Erythroblast (primary cell): ENCODE measurements at regions not wholly inside any gene's neighbourhood (a gene's known extent, or its start where the extent isn't known, plus 50 kb on each side); places are given as distances from the start of the nearest gene placed in this dataset.
A peak's percentile ranks its signal among the peaks of the same experiment; 100 is the strongest.
"Not testable (repeated sequence)": the region's sequence is repeated elsewhere in the genome, so short reads cannot be mapped to it uniquely, and the experiment has no call there.

Experiments used
- DNase-seq, 2 experiments: peaks; one replicate each; lab custom pipeline; 2025; lab: John Stamatoyannopoulos, UW
- GATA1 ChIP-seq: IDR thresholded peaks from 2 replicates; pipeline ENCODE4 v1.6.1; 2011; ENCODE audit warnings: low read depth, mild to moderate bottlenecking, control low read depth, low read length, moderate library complexity
- POLR2A ChIP-seq: IDR thresholded peaks from 2 replicates; pipeline ENCODE4 v1.6.1; 2011; ENCODE audit warnings: mild to moderate bottlenecking, low read length

DNA sequence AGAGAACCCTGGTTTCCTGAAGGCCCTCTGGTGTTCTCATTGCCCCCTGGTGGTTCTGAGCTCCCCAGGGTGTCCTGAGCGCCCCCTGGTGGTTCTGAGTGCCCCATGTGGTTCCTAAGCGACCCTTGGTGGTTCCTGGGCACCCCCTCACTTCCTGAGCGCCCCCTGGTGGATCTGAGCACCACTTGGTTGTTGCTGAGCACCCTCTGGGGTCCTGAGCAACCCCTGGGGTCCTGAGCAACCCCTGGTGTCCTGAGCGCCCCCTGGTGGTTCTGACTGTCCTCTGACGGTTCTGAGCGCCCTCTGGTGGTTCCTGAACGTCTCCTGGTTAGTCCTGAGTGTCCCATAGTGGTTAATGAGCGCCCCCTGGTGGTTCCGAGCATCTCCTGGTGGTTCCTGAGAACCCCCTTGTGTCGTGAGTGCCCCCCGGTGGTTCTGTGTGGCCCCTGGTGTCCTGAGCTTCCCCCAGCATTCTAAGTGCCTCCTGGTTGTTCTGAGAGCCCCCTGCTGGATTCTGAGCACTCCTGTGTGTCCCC lies 568.3 kb downstream of the TMEM121 start:
- peak; percentile 85 to 89 for DNase-seq
- no peak for TF ChIP-seq POLR2A

DNA sequence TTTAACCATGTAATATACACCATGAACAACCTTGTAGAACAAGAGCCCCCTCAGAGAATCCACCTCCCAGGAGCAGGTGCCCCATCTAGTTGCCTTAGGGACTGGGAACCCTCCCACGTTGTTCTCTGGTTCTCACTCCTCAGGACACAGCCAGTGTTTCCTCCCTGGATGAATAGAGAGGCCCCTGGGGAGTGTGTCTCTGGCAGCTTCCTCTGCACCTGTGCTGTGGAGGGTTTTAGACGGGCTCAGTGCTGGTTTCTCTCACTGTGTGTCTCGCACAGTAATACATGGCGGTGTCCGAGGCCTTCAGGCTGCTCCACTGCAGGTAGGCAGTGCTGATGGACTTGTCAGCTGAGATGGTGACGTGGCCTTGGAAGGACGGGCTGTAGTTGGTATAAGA lies 581.3 kb downstream of the TMEM121 start:
- DNase-seq, result no peak
- TF ChIP-seq POLR2A (no peak), GATA1 (no peak)

DNA sequence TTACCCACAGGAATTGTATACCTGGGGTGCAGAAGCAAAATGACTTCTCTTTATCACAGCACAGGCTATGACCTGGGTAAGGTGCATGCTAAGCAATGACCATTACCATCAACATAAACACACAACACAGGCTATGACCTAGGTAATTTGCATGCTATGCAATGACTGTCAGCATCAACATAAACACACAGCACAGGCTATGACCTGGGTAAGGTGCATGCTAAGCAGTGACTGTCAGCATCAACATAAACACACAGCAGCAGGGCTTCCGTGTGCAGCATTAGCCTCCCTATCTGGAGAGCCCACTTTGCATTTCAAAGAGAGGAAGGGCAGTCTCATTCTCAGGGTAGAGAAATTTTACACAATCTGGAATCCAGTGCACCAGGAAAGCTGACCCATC lies 583.0 kb downstream of the TMEM121 start:
- DNase-seq, result no peak
- no peak for TF ChIP-seq POLR2A
- TF ChIP-seq GATA1, result no peak

DNA sequence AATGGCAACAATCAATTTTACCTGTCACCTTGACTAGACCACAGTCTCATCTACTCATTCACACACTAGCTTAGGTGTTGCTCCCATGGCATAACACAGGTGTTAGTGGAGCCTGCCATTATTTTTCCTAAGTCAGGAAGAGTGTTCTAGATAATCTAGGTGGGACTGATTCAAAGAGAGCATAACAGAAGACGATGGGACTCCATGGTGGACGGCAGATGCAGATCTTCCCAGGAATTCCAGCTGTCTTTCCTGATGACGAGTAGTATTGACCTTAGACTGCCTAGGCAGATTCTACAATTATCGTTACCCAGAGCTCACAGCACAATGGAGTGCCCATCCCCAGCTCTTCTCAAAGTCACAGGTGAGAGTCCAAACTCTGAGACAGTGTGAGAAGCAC lies 589.0 kb downstream of the TMEM121 start:
- TF ChIP-seq GATA1 (no peak), POLR2A (no peak)
- DNase-seq, result no peak

DNA sequence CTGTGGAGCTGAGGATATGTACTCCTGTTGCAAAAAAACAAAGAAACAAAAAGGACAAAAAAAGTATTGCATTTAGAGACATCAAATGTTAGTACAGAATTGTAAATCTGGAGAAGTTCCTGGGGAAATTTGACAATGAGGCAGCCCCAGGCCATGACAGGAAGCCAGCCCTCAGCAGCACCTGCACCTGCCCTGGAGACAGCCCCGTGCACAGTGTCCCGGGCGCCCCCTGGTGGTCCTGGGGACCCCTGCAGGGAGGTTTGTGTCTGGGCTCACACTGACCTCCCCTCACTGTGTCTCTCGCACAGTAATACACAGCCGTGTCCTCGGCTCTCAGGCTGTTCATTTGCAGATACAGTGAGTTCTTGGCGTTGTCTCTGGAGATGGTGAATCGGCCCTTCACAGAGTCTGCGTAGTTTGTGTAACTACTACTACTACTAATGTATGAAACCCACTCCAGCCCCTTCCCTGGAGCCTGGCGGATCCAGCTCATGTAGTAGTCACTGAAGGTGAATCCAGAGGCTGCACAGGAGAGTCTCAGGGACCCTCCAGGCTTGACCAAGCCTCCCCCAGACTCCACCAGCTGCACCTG lies 590.1 kb downstream of the TMEM121 start:
- DNase-seq, result not testable (repeated sequence)

DNA sequence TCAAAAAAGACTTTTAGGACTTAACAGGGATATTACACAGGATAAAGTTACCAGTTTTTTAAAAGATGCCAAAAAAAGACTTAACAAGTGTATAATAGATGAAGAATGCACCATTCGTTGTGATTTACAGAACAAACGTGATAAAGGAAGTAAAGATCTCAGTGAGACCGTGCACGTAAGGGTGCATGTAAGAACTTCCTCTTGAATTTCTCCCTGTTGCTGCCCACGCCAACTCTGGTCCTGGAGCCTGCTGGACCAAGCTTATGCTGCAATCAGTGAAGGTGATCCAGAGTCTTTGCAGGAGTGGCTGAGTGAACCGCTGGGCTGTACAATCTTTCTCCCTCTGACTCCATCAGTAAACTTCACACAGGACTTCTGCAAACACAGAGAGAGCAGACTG lies 593.7 kb downstream of the TMEM121 start:
- TF ChIP-seq POLR2A (no peak), GATA1 (no peak)
- no peak for DNase-seq

DNA sequence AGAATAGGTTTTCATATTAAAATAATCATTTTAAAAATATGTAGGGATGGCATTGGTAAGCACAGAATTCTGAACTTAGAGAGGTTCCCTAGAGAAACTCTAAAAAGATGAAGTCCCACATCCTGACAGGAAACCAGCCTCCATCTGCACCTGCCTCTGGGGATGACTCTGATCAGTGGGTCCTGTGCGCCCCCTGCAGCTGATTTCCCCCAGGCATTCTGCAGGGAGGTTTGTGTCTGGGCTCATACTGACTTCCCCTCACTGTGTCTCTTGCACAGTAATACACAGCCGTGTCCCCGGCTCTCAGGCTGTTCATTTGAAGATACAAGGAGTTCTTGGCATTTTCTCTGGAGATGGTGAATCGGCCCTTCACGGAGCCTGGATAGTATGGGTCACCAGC lies 602.9 kb downstream of the TMEM121 start:
- TF ChIP-seq GATA1, result no peak
- TF ChIP-seq POLR2A, result no peak
- no peak for DNase-seq

DNA sequence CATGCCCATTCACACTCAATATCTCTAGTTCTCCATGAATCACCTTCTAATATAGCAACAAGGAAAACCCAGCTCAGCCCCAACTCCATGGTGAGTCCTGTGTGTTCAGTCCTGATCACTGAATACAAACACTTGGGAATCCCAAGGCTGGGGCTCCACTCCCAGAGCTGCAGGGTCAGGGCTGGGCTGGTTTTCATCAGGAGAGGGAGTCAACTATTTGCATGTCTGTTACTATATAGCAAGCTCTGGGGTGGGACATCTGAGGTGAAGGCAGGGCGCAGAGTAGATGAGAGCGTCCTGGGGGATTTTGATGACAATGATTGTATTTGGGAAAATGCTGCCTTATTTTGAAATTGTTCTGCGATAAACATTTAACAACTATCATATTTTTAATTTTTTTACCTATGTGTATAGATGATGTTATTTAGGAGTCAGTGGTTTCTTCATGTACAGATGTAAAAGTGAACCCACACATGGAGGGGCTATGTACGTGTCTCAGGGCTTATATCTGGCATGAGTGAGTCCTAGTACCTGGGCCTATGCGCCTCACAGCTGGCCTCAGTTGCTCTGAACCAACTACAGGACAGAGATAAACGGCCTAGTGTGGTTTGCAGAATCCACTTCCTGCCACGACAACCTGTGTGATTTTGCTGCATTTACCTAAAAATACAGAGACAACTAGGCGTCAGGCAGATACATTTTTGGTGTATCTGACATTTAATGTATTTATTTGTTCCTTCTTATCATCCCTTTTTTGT lies 603.7 kb downstream of the TMEM121 start:
- DNase-seq, result not testable (repeated sequence)

DNA sequence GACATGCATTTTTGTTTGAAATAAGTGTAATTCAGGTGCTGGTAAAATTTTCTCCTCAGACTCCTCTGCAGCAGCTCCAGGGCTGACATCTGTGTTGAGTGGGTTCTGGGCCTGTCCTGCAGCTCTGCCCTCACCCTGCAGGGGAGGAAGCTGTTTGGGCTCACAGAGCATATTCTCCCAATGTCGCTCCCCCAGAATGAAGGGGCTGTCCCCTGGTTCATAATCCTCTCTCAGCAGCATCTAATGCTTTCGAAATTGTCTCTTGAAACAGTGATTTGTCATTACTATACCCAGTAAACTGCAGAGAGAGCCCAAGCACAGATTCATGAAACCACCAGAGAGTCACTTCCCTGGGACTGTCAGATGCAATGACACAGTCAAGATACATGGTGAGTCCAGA lies 606.7 kb downstream of the TMEM121 start:
- not testable (repeated sequence) for DNase-seq

DNA sequence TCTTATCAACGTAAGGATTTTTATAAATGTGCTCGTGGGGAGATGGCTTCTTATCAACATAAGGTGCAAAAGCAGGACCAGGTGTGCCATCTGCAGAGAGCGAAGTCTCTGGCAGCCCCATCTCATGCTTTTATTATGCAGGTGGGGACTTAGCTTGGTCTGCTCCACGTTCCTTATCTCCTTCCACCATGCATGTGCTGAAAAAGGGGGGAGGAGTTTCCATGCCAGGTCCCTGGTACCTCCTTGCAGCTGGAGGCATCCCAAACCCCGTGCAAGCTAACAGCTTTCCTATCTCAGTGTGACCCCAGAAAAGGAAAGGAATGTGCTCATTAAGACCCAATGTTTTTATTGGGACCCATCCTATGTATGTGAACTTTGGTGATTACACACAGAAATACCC lies 608.5 kb downstream of the TMEM121 start:
- no peak for TF ChIP-seq GATA1
- no peak for TF ChIP-seq POLR2A
- DNase-seq, result no peak

DNA sequence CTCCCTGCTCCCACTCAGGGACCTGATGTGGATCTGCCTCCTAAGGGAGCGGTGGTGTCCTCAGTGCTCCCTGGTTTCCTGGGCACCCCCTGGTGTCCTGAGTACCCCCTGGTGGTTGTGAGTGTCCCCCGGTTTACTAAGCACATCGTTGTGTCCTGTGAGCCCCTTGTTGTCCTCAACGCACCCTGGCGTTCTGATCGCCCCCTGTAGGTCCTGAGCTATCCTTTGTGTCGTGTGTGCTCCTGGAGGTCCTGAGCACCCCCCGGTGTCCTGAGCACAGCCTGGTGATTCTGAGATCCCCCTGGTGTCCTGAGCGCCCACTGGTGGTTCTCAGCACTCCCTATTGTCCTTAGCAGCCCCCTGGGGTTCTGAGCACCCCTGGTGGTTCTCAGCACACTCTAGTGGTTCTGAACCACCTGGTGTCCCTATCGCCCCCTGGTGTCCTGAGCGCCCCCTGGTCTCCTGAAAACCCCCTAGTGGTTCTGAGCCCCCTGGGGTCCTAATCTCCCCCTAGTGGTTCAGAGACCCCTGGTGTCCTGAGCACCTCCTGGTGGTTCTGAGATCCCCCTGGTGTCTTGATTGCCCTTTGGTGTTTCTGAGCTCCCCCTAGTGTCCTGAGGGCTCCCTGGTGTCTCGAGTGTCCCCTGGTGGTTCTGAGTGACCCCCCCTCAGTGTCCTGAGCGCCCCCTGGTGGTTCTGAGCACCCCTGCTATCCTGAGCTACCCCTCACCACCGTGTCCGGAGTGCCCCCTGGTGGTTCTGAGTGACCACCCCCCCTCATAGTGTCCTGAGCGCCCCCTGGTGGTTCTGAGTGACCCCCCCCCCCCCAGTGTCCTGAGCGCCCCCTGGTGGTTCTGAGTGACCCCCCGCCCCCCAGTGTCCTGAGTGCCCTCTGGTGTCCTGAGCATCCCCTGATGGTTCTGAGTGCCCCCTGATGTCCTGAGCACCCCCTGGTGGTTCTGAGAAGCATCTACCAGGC lies 615.1 kb downstream of the TMEM121 start:
- TF ChIP-seq GATA1, result no peak
- no peak for TF ChIP-seq POLR2A
- peak; percentile 65 to 68 for DNase-seq

DNA sequence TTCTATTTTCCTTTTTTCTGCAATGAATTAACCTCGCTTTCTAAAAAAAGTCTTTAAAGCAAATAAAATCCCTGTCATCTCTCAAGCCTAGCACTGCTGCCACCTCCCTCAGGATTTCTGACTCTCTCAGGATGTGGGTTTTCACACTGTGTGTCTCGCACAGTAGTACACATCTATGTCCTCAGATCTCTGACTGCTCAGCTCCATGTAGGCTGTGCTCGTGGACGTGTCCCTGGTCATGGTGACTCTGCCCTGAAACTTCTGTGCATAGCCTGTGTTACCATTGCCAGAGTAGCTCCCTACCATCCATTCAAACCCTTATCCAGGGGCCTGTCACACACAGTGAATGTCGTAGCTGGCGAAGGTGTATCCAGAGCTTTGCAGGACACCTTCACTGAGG lies 619.3 kb downstream of the TMEM121 start:
- DNase-seq, result not testable (repeated sequence)

DNA sequence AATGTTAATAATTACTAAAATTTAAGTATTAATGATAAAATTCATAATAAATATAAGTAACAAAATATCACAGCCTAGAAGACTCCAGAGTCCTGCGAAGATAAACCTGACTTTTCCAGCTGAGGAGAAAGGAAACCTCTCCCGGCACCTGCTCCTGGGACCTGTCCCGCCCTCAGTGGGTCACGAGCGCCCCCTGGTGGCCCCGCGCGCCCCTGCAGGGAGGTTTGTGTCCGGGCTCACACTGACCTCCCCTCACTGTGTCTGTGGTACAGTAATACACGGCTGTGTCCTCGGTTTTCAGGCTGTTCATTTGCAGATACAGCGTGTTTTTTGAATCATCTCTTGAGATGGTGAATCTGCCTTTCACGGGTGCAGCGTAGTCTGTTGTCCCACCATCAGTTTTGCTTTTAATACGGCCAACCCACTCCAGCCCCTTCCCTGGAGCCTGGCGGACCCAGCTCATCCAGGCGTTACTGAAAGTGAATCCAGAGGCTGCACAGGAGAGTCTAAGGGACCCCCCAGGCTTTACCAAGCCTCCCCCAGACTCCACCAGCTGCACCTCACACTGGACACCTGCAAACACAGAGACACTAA lies 627.1 kb downstream of the TMEM121 start:
- peak; percentile 30 to 65 for DNase-seq

DNA sequence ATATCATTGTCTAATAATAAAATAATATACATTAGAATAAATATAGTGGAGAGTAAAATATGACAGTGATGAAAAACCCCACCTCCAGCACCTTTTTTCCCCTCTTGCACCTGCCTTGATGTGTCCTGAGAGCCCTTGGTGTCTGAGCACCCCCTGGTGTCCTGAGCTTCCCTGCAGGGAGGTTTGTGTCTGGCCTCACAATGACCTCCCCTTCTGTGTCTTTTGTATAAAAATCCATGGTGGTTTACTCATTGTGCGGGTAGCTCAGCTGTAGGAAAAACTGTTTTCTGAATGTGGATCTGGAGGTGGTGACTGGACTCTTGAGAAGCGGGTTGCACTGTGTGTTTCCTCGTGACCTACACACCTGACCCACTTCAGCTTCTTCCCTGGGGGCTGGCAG lies 636.9 kb downstream of the TMEM121 start:
- no peak for TF ChIP-seq GATA1
- no peak for TF ChIP-seq POLR2A
- DNase-seq, result no peak

DNA sequence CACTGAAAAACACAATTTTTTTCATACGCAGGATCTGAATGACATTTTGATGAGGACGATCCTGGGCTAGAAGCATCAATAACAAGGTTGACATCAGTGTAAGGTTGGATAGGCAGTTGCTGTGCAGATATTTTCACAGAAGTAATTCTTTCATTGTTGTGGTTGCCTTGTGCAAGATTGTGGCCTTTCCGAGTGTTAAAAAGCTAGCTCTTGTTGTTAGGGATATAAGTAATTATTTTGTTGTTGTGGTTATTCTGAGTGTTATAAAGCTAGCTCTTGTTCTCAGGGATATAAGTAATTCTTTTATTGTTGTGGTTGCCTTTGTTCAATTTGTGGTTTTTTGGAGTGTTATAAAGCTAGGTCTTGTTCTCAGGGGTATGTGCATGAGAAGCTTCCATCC lies 637.4 kb downstream of the TMEM121 start:
- DNase-seq, result not testable (repeated sequence)
